ENCODE measurements at regions not wholly inside any gene's neighbourhood (a gene's known extent, or its start where the extent isn't known, plus 50 kb on each side); places are given as distances from the start of the nearest gene placed in this dataset.

DNA sequence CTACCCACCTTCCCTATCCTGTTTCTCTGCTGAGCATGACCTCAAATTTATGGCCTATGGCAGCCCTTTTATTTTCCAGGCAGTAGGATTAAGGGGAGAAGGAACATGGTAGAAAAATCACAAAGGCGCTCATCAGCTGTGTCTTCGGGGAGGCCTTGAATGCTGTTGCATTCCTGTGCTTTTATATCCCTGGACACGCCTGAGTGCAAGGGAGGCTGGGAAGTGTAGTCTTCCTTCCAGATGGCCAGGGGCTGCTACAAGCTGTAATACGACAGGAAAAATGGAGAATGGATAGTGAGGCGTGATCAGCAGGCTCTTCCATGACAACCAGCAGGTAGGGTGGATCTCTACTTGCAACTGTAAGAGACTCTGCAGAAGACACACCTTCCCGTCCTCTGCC is 210.9 kb upstream of the GGTLC1 start:
- DNase-seq (ENCODE audit: low read depth in 1 of 2, low spot score in 1 of 2) = no peak

- DNase-seq (ENCODE audit: low read depth in 1 of 2, low spot score in 1 of 2) = no peak
These were observed 205.6 kb upstream of the GGTLC1 start for GRCh38 chr20:24194143-24194542.

DNA sequence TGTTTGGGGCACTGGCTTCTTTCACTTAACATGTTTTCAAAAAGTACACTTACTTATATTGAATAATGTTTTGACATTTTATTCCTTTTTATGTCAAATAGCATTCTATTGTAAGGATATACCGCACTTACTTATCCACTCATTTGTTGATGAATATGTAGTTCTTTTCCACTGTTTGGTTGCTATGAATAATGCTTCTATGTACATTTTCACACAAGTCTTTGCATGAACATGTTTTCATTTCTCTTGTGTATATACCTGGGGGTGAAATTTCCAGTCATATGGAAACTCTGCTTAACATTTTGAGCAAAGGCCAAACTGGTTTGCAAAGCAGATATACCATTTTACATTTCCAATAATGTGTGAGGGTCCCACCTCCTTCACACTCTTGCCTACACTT is 202.3 kb upstream of the GGTLC1 start:
- DNase-seq (ENCODE audit: low read depth in 1 of 2, low spot score in 1 of 2) = no peak

- no peak for DNase-seq (ENCODE audit: low read depth in 1 of 2, low spot score in 1 of 2)
These were observed 197.2 kb upstream of the GGTLC1 start for GRCh38 chr20:24185791-24186190.

GRCh38 chr20:24181151-24181550 is 192.6 kb upstream of the GGTLC1 start:
- no peak for DNase-seq (ENCODE audit: low read depth in 1 of 2, low spot score in 1 of 2)

GRCh38 chr20:24169256-24169655 is 180.7 kb upstream of the GGTLC1 start:
- no peak for DNase-seq (ENCODE audit: low read depth in 1 of 2, low spot score in 1 of 2)

- no peak for DNase-seq (ENCODE audit: low read depth in 1 of 2, low spot score in 1 of 2)
These were observed 177.8 kb upstream of the GGTLC1 start for GRCh38 chr20:24166412-24166811.

- DNase-seq (ENCODE audit: low read depth in 1 of 2, low spot score in 1 of 2) = no peak
These were observed 177.5 kb upstream of the GGTLC1 start for GRCh38 chr20:24166123-24166381.

GRCh38 chr20:24165301-24166122 is 176.9 kb upstream of the GGTLC1 start:
- DNase-seq (ENCODE audit: low read depth in 1 of 2, low spot score in 1 of 2) = no peak

DNA sequence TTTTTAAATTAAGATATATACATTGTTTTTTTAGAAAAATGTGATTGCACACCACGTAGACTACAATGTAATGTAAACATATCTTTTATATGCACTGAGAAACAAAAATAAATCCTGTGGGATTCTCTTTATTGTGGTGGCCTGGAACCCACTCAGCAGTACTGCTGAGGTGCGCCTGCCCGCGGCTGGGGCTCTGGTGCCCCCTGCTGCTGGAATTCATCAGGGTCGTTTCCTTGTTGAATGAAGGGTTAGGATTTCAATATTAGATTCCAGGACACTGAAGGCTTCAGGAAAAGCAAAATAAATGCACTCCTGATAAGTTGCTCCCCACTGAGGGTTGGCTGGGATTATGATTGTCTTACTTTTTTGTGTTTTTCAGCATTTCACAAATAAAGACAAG is 175.8 kb upstream of the GGTLC1 start:
- DNase-seq (ENCODE audit: low read depth in 1 of 2, low spot score in 1 of 2) = no peak

- no peak for DNase-seq (ENCODE audit: low read depth in 1 of 2, low spot score in 1 of 2)
These were observed 174.9 kb upstream of the GGTLC1 start for GRCh38 chr20:24163506-24163905.

GRCh38 chr20:24160563-24161281 is 172.1 kb upstream of the GGTLC1 start:
- DNase-seq (ENCODE audit: low read depth in 1 of 2, low spot score in 1 of 2) = no peak

DNA sequence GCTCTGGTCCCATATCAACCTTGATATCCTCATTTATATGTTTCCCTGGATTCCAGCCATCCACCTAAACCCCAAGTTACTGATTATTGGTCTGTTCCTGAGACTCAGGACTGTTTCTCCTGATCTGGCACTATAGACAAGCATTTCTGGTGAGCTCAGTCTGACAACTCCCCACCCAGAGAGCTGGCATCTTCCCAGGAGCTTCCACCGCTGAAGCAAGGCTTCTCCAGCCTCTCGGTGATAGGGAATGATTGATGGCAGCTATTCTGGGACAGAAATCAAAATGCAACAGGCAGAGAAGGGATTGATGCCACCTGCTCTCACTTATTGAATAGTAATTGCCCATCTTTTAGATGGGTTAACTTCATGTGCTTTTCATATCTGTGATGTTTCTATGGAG is 169.7 kb upstream of the GGTLC1 start:
- DNase-seq (ENCODE audit: low read depth in 1 of 2, low spot score in 1 of 2) = no peak

DNA sequence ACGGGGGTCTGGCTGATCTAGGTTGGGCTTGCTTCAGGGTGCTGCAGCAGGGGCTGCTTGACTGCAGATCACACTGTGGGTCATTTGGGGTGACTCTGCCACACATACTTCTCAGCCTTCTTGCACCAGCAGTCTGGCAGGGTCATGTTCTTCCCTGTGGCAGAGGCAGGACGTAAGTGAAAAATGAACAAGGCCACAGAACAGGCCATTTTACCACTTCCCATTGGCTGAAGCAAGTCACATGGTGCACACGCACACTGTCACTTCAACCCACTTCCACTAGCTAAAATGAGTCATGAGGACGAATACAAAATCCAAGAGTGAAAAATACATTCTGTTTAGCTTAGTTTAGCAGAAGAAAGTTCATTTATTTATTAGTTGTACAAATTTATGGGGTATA is 168.6 kb upstream of the GGTLC1 start:
- no peak for DNase-seq (ENCODE audit: low read depth in 1 of 2, low spot score in 1 of 2)

GRCh38 chr20:24153101-24154040 is 164.8 kb upstream of the GGTLC1 start:
- no peak for DNase-seq (ENCODE audit: low read depth in 1 of 2, low spot score in 1 of 2)

GRCh38 chr20:24151621-24152294 is 163.2 kb upstream of the GGTLC1 start:
- DNase-seq (ENCODE audit: low read depth in 1 of 2, low spot score in 1 of 2) = no peak

- no peak for DNase-seq (ENCODE audit: low read depth in 1 of 2, low spot score in 1 of 2)
These were observed 161.8 kb upstream of the GGTLC1 start for GRCh38 chr20:24150406-24150805.

GRCh38 chr20:24149881-24150307 is 161.3 kb upstream of the GGTLC1 start:
- DNase-seq (ENCODE audit: low read depth in 1 of 2, low spot score in 1 of 2) = no peak

GRCh38 chr20:24149175-24149574 is 160.6 kb upstream of the GGTLC1 start:
- no peak for DNase-seq (ENCODE audit: low read depth in 1 of 2, low spot score in 1 of 2)

GRCh38 chr20:24148372-24148771 is 159.8 kb upstream of the GGTLC1 start:
- no peak for DNase-seq (ENCODE audit: low read depth in 1 of 2, low spot score in 1 of 2)

- DNase-seq (ENCODE audit: low read depth in 1 of 2, low spot score in 1 of 2) = no peak
These were observed 159.4 kb upstream of the GGTLC1 start for GRCh38 chr20:24147961-24148360.

Data from activated CD4-positive, alpha-beta T cell treated with anti-CD3 and anti-CD28 coated beads, Interleukin-2, amount 50 U/mL, for 24 hours (primary cell).